Endothelial cell of umbilical vein (primary cell): ENCODE measurements at regions not wholly inside any gene's neighbourhood (a gene's known extent, or its start where the extent isn't known, plus 50 kb on each side); places are given as distances from the start of the nearest gene placed in this dataset.

ENCODE experiments used
- BruUV-seq: library from RNA; stranded (reverse); fragments of 400-500 nt; replicated peaks from 2 replicates; lab custom pipeline; 2021; lab: Mats Ljungman, UMichigan
- CTCF ChIA-PET: fragments of 300-600, 350-600 bp; sonication (Branson Sonifier 250); formaldehyde crosslinking; loops from one replicate; lab custom pipeline; 2021; ENCODE audit warnings: antibody characterized with exemption, inconsistent platforms; lab: Charles Lee
- POLR2A ChIA-PET: fragments of 300-600, 350-600 bp; sonication (Branson Sonifier 250); formaldehyde crosslinking; loops from one replicate; lab custom pipeline; 2021; ENCODE audit warnings: antibody characterized with exemption, inconsistent platforms; lab: Charles Lee
- DNase-seq: peaks from one replicate; pipeline ENCODE4 v3.0.0-alpha.2; 2011; ENCODE audit warnings: low read depth, low spot score
- FAIRE-seq: peaks from 2 replicates; lab custom pipeline; 2011; peaks lifted over from hg19 to GRCh38; lab: Jason Lieb, UNC
- H2AFZ ChIP-seq: 2 replicates; pipeline ENCODE4 v1.6.0; 2012; ENCODE audit warnings: low read depth, low read length, control low read depth, inconsistent platforms
- H3K27ac ChIP-seq: 2 replicates; pipeline ENCODE4 v1.5.1; 2011; ENCODE audit warnings: low read depth, mild to moderate bottlenecking, control low read depth, low read length, moderate library complexity; ENCODE audit not compliant: insufficient read depth
- H3K27me3 ChIP-seq, 2 experiments: 2 replicates each; pipeline versions ENCODE4 v1.6.0 to v1.6.1; 2011; ENCODE audit warnings: low read length in 2 of 2, mixed read lengths in 1 of 2; ENCODE audit not compliant: control insufficient read depth in 2 of 2, insufficient read depth in 2 of 2
- H3K36me3 ChIP-seq, 2 experiments: 2 replicates in 1 of 2; 3 replicates in 1 of 2; pipeline ENCODE4 v1.5.1; 2011; ENCODE audit warnings: low read length in 2 of 2, mild to moderate bottlenecking in 1 of 2, moderate library complexity in 1 of 2; ENCODE audit not compliant: control insufficient read depth in 2 of 2, insufficient read depth in 2 of 2; ENCODE audit errors: extremely low read depth in 1 of 2
- H3K4me1 ChIP-seq: 3 replicates; pipeline ENCODE4 v1.5.1; 2011; ENCODE audit warnings: mild to moderate bottlenecking, low read length; ENCODE audit not compliant: control insufficient read depth, insufficient read depth; ENCODE audit errors: extremely low read depth
- H3K4me2 ChIP-seq: 2 replicates; pipeline ENCODE4 v1.6.1; 2011; ENCODE audit warnings: low read length, control low read depth, mixed read lengths; ENCODE audit not compliant: insufficient read depth
- H3K4me3 ChIP-seq, 3 experiments: fragments of 200-600 bp in 1 of 3; sonication (generic), shearing (Covaris generic) in 1 of 3; replicated peaks in 1 of 3; 2 replicates each; pipeline ENCODE4 v1.5.1; 2011 to 2016; ENCODE audit warnings: control low read depth in 3 of 3, low read length in 3 of 3, mild to moderate bottlenecking in 2 of 3, inconsistent platforms in 1 of 3, low read depth in 1 of 3, moderate library complexity in 1 of 3; ENCODE audit not compliant: insufficient read depth in 1 of 3
- H3K79me2 ChIP-seq: 2 replicates; pipeline ENCODE4 v1.6.0; 2012; ENCODE audit warnings: low read length, inconsistent platforms; ENCODE audit not compliant: control insufficient read depth, insufficient read depth
- H3K9ac ChIP-seq: replicated peaks from 2 replicates; pipeline ENCODE3; 2011; ENCODE audit warnings: low read length, control low read depth; ENCODE audit not compliant: insufficient read depth; ENCODE audit errors: extremely low read depth
- H3K9me1 ChIP-seq: replicated peaks from 3 replicates; pipeline ENCODE4 v1.6.0; 2011; ENCODE audit warnings: mild to moderate bottlenecking, low read length; ENCODE audit not compliant: control insufficient read depth, insufficient read depth; ENCODE audit errors: extremely low read depth
- H3K9me3 ChIP-seq: replicated peaks from 2 replicates; pipeline ENCODE4 v1.5.1; 2012; ENCODE audit warnings: low read length, inconsistent platforms; ENCODE audit not compliant: control insufficient read depth, insufficient read depth
- H4K20me1 ChIP-seq: replicated peaks from 2 replicates; pipeline ENCODE3; 2011; ENCODE audit warnings: mild to moderate bottlenecking, low read length; ENCODE audit not compliant: control insufficient read depth, insufficient read depth; ENCODE audit errors: extremely low read depth
- EZH2 ChIP-seq: IDR thresholded peaks from 2 replicates; pipeline ENCODE4 v1.6.1; 2012; ENCODE audit warnings: borderline replicate concordance, low read depth, mild to moderate bottlenecking, moderate library complexity, low read length, inconsistent platforms; ENCODE audit not compliant: severe bottlenecking
- FOS ChIP-seq: IDR thresholded peaks from 2 replicates; pipeline ENCODE4 v1.6.1; 2011; ENCODE audit warnings: mild to moderate bottlenecking, low read length, moderate library complexity, borderline replicate concordance; ENCODE audit not compliant: insufficient read depth
- GATA2 ChIP-seq: IDR thresholded peaks from 2 replicates; pipeline ENCODE4 v1.7.0; 2011; ENCODE audit warnings: low read depth, mild to moderate bottlenecking, moderate library complexity, mixed read lengths, low read length; ENCODE audit not compliant: insufficient read length, insufficient read depth
- JUN ChIP-seq: IDR thresholded peaks from 2 replicates; pipeline ENCODE4 v1.6.1; 2011; ENCODE audit warnings: borderline replicate concordance, low read depth; ENCODE audit not compliant: insufficient read length, insufficient read depth
- MYC ChIP-seq: IDR thresholded peaks from one replicate; pipeline ENCODE4 v1.6.1; 2011; ENCODE audit warnings: mild to moderate bottlenecking, low read depth, low read length
- POLR2A ChIP-seq: IDR thresholded peaks from 2 replicates; pipeline ENCODE4 v1.6.1; 2012; ENCODE audit warnings: low read depth, mild to moderate bottlenecking, control low read depth, low read length
- POLR2AphosphoS5 ChIP-seq: IDR thresholded peaks from 2 replicates; pipeline ENCODE4 v1.6.1; 2012; ENCODE audit warnings: low read depth, mild to moderate bottlenecking, control low read depth, low read length, moderate library complexity; ENCODE audit not compliant: insufficient read depth
- dilution Hi-C: fragments of 300-500 bp; cut with MboI; formaldehyde crosslinking; loops from one replicate; pipeline ENCODE4 v1.15.0; 2019; ENCODE audit warnings: low sequenced_read_pairs; ENCODE audit not compliant: extremely low pct_ligation_motif_present
- intact Hi-C: fragments of 100-400 bp; cut with micrococcal nuclease; formaldehyde crosslinking; loops from one replicate; pipeline ENCODE4 v1.10.0; 2022
- TF ChIP-seq, protein P1 (sequence below): IDR thresholded peaks from 2 replicates; pipeline ENCODE4 v1.6.1; 2011; ENCODE audit not compliant: insufficient read depth, insufficient read length
- TF ChIP-seq, protein P2 (sequence below), 2 donors: IDR thresholded peaks; 1 replicate in 1 of 2; 2 replicates in 1 of 2; pipeline ENCODE4 v1.5.1; 2011; ENCODE audit warnings: low read length in 2 of 2, mild to moderate bottlenecking in 2 of 2, moderate library complexity in 2 of 2, control low read depth in 1 of 2, inconsistent platforms in 1 of 2, low read depth in 1 of 2; ENCODE audit not compliant: insufficient read depth in 1 of 2; ENCODE audit errors: extremely low read depth in 1 of 2

DNA sequence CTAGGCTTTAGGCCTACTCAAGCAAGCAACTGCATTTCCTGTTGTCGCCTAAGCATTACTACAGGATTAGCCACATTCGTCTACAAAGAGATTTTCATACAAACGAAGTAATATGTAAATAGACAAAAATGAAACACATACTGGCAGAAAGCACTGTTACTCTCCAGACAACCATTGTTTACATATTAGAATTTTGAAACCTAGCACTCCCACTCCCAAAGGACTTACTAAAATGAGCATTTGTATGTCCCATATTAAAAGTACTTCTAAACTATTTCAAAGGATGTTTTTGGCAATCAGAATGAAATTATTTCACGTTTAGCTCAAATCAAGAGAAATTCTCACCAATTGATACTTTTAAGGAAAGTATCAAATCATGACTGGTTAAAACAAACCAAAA is 570.8 kb downstream of the PRR32 start:
- ChIA-PET CTCF (no interaction called here), POLR2A (no interaction called here)
- dilution Hi-C loops (no loop called here), intact Hi-C loops (no loop called here)
- DNase-seq (no peak), FAIRE-seq (no peak)
- BruUV-seq = no TSS peak
- Histone ChIP-seq H3K79me2 (no peaks in the 10 kb centered on the region), H3K27me3 (no peaks in the 10 kb centered on the region), H3K4me3 (no peak overlapping the region), H3K36me3 (no peaks in the 10 kb centered on the region), H3K9ac (no peak overlapping the region), H3K4me2 (no peak overlapping the region), H3K9me3 (no peaks in the 10 kb centered on the region), H3K4me1 (no peaks in the 10 kb centered on the region), H2AFZ (no peak overlapping the region), H4K20me1 (no peaks in the 10 kb centered on the region), H3K27ac (no peak overlapping the region), H3K9me1 (no peaks in the 10 kb centered on the region)
- TF ChIP-seq JUN (no peak), MYC (no peak), POLR2A (no peak), POLR2AphosphoS5 (no peak), FOS (no peak), EZH2 (no peak), GATA2 (no peak)
- TF ChIP-seq, protein P1, sequence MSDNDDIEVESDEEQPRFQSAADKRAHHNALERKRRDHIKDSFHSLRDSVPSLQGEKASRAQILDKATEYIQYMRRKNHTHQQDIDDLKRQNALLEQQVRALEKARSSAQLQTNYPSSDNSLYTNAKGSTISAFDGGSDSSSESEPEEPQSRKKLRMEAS = no peak
- TF ChIP-seq, protein P2, sequence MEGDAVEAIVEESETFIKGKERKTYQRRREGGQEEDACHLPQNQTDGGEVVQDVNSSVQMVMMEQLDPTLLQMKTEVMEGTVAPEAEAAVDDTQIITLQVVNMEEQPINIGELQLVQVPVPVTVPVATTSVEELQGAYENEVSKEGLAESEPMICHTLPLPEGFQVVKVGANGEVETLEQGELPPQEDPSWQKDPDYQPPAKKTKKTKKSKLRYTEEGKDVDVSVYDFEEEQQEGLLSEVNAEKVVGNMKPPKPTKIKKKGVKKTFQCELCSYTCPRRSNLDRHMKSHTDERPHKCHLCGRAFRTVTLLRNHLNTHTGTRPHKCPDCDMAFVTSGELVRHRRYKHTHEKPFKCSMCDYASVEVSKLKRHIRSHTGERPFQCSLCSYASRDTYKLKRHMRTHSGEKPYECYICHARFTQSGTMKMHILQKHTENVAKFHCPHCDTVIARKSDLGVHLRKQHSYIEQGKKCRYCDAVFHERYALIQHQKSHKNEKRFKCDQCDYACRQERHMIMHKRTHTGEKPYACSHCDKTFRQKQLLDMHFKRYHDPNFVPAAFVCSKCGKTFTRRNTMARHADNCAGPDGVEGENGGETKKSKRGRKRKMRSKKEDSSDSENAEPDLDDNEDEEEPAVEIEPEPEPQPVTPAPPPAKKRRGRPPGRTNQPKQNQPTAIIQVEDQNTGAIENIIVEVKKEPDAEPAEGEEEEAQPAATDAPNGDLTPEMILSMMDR (IDR thresholded peaks at IDR 0.05; ENCODE audit: extremely low read depth in 1 of 2, insufficient read depth in 1 of 2, low read depth in 1 of 2, low read length in 2 of 2) = no peak
